Gastrocnemius medialis (tissue), 4 donors: ENCODE measurements at regions not wholly inside any gene's neighbourhood (a gene's known extent, or its start where the extent isn't known, plus 50 kb on each side); places are given as distances from the start of the nearest gene placed in this dataset.

Experiments
- CTCF ChIP-seq, 5 experiments: fragments of 450-650 bp in 3 of 5; fragments of 200-600 bp in 2 of 5; sonication (generic) in 2 of 5; IDR thresholded peaks in 4 of 5; conservative IDR thresholded peaks in 1 of 5; 1 replicate in 4 of 5; 2 replicates in 1 of 5; pipeline ENCODE4 v1.5.1; 2016 to 2019; ENCODE audit warnings: antibody characterized with exemption in 5 of 5, mild to moderate bottlenecking in 3 of 5, moderate library complexity in 3 of 5
- POLR2A ChIP-seq, 2 donors: fragments of 450-650 bp; IDR thresholded peaks; one replicate each; pipeline ENCODE4 v1.6.1; 2017; ENCODE audit warnings: antibody characterized with exemption in 2 of 2, mild to moderate bottlenecking in 2 of 2, moderate library complexity in 2 of 2

- TF ChIP-seq CTCF (IDR thresholded peaks at IDR 0.05 in 4 of 5, conservative IDR thresholded peaks at IDR 0.05 in 1 of 5): no peak
- no peak for TF ChIP-seq POLR2A (IDR thresholded peaks at IDR 0.05)
These were observed 543.1 kb upstream of the IRAK1BP1 start for GRCh38 chr6:78324213-78324612.
